ENCODE measurements at regions not wholly inside any gene's neighbourhood (a gene's known extent, or its start where the extent isn't known, plus 50 kb on each side); places are given as distances from the start of the nearest gene placed in this dataset.

DNA sequence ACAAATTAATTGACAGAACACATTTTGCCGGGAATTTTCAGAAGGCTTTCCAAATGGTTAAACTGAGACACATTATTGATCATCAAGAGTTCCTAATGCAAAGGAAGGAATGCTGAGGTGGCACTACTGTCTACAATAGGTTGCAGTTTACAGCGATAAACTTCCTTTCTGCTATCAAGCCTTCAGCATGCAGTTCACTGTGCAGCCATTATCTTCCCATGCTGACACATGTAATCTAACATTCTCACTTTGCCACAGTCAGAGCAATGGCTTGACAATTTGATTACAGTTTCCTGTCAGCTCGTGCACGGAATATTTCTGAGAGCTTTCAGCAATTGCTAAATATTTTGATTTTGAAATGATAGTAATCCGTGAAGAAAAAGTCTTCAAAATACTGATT, 166.9 kb upstream of the PRMT6 start:
- H3K27me3 ChIP-seq (replicated peaks in 2 of 5; ENCODE audit: control insufficient read depth in 4 of 5, insufficient read depth in 5 of 5, low read length in 4 of 5), result no peaks in the 10 kb centered on the region
- H3K9me3 ChIP-seq (ENCODE audit: control extremely low read depth in 1 of 5, control insufficient read depth in 4 of 5, insufficient read depth in 2 of 5, low read depth in 1 of 5, low read length in 4 of 5), result no peaks in the 10 kb centered on the region
- WGBS (ENCODE audit: insufficient coverage), result 87% methylated on average over 2 of the region's 5 CpGs
- no peaks in the 10 kb centered on the region for H3K4me1 ChIP-seq (ENCODE audit: control extremely low read depth in 1 of 4, control insufficient read depth in 4 of 4, insufficient read depth in 4 of 4, low read length in 3 of 4)
- POLR2A ChIA-PET, result no interaction called here
- H3K4me3 ChIP-seq (ENCODE audit: control insufficient read depth in 1 of 7, extremely low read depth in 1 of 7, insufficient read depth in 4 of 7, low read depth in 2 of 7, low read length in 6 of 7), result no peak overlapping the region
- no peak overlapping the region for H3K27ac ChIP-seq (ENCODE audit: insufficient read depth in 1 of 2, low read depth in 1 of 2, low read length in 2 of 2, poor library complexity in 1 of 2, severe bottlenecking in 2 of 2)
- H3K36me3 ChIP-seq (ENCODE audit: control insufficient read depth in 4 of 4, insufficient read depth in 4 of 4, low read length in 3 of 4), result no peaks in the 10 kb centered on the region
- CTCF ChIA-PET, result no interaction called here
- no peak for DNase-seq

DNA sequence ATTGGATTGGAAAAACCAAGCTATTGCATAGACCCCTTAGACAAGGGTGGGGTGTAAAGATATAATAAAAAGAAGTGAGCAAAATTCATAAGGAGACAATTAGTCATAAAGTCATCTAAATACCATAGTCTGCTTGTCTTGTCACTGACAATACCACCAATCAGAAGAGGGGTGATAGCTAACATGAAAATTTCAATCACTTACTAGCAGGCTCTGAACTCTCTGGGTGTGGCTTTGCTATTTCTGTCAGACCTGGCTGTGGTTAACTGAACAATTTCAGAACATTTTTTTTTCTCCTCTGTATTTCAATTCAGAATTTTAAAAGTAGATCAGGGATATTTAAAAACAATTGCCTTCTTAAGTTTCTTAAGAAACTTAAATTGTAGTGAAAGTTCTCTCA, 158.5 kb upstream of the PRMT6 start:
- no peaks in the 10 kb centered on the region for H3K27me3 ChIP-seq (replicated peaks in 2 of 5; ENCODE audit: control insufficient read depth in 4 of 5, insufficient read depth in 5 of 5, low read length in 4 of 5)
- CTCF ChIA-PET, result no interaction called here
- no peaks in the 10 kb centered on the region for H3K9me3 ChIP-seq (ENCODE audit: control extremely low read depth in 1 of 5, control insufficient read depth in 4 of 5, insufficient read depth in 2 of 5, low read depth in 1 of 5, low read length in 4 of 5)
- H3K4me1 ChIP-seq (ENCODE audit: control extremely low read depth in 1 of 4, control insufficient read depth in 4 of 4, insufficient read depth in 4 of 4, low read length in 3 of 4), result no peaks in the 10 kb centered on the region
- DNase-seq, result no peak
- H3K36me3 ChIP-seq (ENCODE audit: control insufficient read depth in 4 of 4, insufficient read depth in 4 of 4, low read length in 3 of 4), result no peaks in the 10 kb centered on the region
- H3K27ac ChIP-seq (ENCODE audit: insufficient read depth in 1 of 2, low read depth in 1 of 2, low read length in 2 of 2, poor library complexity in 1 of 2, severe bottlenecking in 2 of 2), result no peak overlapping the region
- POLR2A ChIA-PET, result no interaction called here
- H3K4me3 ChIP-seq (ENCODE audit: control insufficient read depth in 1 of 7, extremely low read depth in 1 of 7, insufficient read depth in 4 of 7, low read depth in 2 of 7, low read length in 6 of 7), result no peak overlapping the region

DNA sequence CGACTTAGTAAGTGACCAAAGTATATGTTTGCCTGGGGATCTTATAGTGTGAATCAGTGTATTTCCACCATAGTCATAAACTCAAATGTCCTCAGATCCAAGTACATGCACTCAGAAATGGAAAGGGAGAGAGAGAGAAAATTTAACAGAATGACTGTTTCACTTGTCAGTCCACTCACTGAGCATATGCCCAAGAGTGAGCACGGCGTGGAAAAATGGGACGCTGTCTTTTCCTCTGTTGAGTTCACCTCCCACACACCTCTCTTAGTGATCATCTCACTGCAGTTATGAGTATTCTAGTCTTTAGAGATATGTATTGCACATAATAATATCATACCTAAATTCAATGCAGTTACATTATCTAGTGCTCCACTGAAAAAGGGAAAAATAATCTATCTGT, 156.8 kb upstream of the PRMT6 start:
- DNase-seq, result no peak
- Histone ChIP-seq H3K36me3 (ENCODE audit: control insufficient read depth in 4 of 4, insufficient read depth in 4 of 4, low read length in 3 of 4) (no peaks in the 10 kb centered on the region), H3K27ac (ENCODE audit: insufficient read depth in 1 of 2, low read depth in 1 of 2, low read length in 2 of 2, poor library complexity in 1 of 2, severe bottlenecking in 2 of 2) (no peak overlapping the region), H3K9me3 (ENCODE audit: control extremely low read depth in 1 of 5, control insufficient read depth in 4 of 5, insufficient read depth in 2 of 5, low read depth in 1 of 5, low read length in 4 of 5) (no peaks in the 10 kb centered on the region), H3K4me3 (ENCODE audit: control insufficient read depth in 1 of 7, extremely low read depth in 1 of 7, insufficient read depth in 4 of 7, low read depth in 2 of 7, low read length in 6 of 7) (no peak overlapping the region), H3K4me1 (ENCODE audit: control extremely low read depth in 1 of 4, control insufficient read depth in 4 of 4, insufficient read depth in 4 of 4, low read length in 3 of 4) (no peaks in the 10 kb centered on the region), H3K27me3 (replicated peaks in 2 of 5; ENCODE audit: control insufficient read depth in 4 of 5, insufficient read depth in 5 of 5, low read length in 4 of 5) (no peaks in the 10 kb centered on the region)
- POLR2A ChIA-PET, result no interaction called here
- no CpG with 5 or more reads among the region's 4 CpGs for WGBS (ENCODE audit: insufficient coverage)
- CTCF ChIA-PET, result no interaction called here

DNA sequence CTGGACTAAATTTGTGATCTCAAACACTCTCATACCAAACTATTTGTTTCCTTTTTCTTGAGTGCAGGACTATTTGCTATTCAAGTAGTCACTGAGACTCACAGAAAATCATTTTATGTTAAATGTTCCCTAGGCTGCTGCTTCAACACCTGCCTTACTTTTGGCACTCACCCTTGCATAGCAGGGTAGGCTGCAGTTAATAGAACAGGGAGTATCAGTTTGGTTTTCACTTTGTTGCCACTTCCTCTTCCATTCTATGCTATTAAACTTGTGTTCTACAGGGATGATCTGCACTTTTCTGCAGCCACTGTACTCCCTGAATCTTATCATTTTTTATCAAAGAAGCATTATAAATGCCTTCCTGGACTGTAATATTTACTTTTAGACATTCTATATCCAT, 148.7 kb upstream of the PRMT6 start:
- Histone ChIP-seq H3K27me3 (replicated peaks in 2 of 5; ENCODE audit: control insufficient read depth in 4 of 5, insufficient read depth in 5 of 5, low read length in 4 of 5) (no peaks in the 10 kb centered on the region), H3K36me3 (ENCODE audit: control insufficient read depth in 4 of 4, insufficient read depth in 4 of 4, low read length in 3 of 4) (no peaks in the 10 kb centered on the region), H3K9me3 (ENCODE audit: control extremely low read depth in 1 of 5, control insufficient read depth in 4 of 5, insufficient read depth in 2 of 5, low read depth in 1 of 5, low read length in 4 of 5) (no peaks in the 10 kb centered on the region), H3K27ac (ENCODE audit: insufficient read depth in 1 of 2, low read depth in 1 of 2, low read length in 2 of 2, poor library complexity in 1 of 2, severe bottlenecking in 2 of 2) (no peak overlapping the region), H3K4me3 (ENCODE audit: control insufficient read depth in 1 of 7, extremely low read depth in 1 of 7, insufficient read depth in 4 of 7, low read depth in 2 of 7, low read length in 6 of 7) (no peak overlapping the region), H3K4me1 (ENCODE audit: control extremely low read depth in 1 of 4, control insufficient read depth in 4 of 4, insufficient read depth in 4 of 4, low read length in 3 of 4) (no peaks in the 10 kb centered on the region)
- ChIA-PET CTCF (no interaction called here), POLR2A (no interaction called here)
- DNase-seq, result no peak

DNA sequence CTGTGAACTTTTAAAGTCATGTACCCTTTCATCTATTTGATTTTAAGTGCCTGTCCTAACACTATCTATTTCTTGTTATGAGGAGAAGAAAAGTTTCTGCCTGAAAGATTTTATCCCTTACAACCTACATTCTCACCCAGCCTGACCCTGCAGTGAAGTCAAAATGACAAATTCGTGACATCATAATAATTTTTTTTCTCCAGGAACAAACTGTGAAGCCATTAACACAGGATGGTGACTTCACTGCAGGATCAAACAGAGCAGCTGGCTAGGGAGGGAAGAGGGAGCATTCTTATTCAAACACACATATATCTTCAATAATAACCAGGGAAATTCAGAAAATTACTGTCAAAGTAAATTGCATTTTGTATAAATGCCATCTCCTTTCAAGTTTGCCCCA, 147.8 kb upstream of the PRMT6 start:
- Histone ChIP-seq H3K27me3 (replicated peaks in 2 of 5; ENCODE audit: control insufficient read depth in 4 of 5, insufficient read depth in 5 of 5, low read length in 4 of 5) (no peaks in the 10 kb centered on the region), H3K27ac (ENCODE audit: insufficient read depth in 1 of 2, low read depth in 1 of 2, low read length in 2 of 2, poor library complexity in 1 of 2, severe bottlenecking in 2 of 2) (no peak overlapping the region), H3K36me3 (ENCODE audit: control insufficient read depth in 4 of 4, insufficient read depth in 4 of 4, low read length in 3 of 4) (no peaks in the 10 kb centered on the region), H3K9me3 (ENCODE audit: control extremely low read depth in 1 of 5, control insufficient read depth in 4 of 5, insufficient read depth in 2 of 5, low read depth in 1 of 5, low read length in 4 of 5) (no peaks in the 10 kb centered on the region), H3K4me3 (ENCODE audit: control insufficient read depth in 1 of 7, extremely low read depth in 1 of 7, insufficient read depth in 4 of 7, low read depth in 2 of 7, low read length in 6 of 7) (no peak overlapping the region), H3K4me1 (ENCODE audit: control extremely low read depth in 1 of 4, control insufficient read depth in 4 of 4, insufficient read depth in 4 of 4, low read length in 3 of 4) (no peaks in the 10 kb centered on the region)
- no CpG with 5 or more reads among the region's 1 CpG for WGBS (ENCODE audit: insufficient coverage)
- ChIA-PET CTCF (no interaction called here), POLR2A (no interaction called here)
- no peak for DNase-seq

DNA sequence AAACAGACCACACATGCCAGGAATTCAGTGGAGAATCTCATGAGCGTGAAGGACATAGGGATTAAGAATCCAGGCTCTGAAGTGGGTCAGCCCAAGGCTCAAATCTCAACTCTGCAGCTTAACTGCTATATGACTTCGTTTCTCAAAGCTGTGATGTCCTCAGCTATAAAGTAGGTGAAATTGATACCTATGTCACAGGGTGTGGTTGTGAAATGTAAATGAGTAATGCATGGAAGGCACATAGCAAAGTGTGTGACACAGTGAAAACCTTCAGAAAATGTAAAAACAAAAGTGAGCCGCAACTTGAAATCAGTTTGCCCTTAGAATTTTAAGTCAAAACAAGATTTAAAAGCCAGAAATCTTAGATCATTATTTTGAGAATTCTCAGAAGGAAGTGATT, 145.7 kb upstream of the PRMT6 start:
- Histone ChIP-seq H3K36me3 (ENCODE audit: control insufficient read depth in 4 of 4, insufficient read depth in 4 of 4, low read length in 3 of 4) (no peaks in the 10 kb centered on the region), H3K4me3 (ENCODE audit: control insufficient read depth in 1 of 7, extremely low read depth in 1 of 7, insufficient read depth in 4 of 7, low read depth in 2 of 7, low read length in 6 of 7) (no peak overlapping the region), H3K27ac (ENCODE audit: insufficient read depth in 1 of 2, low read depth in 1 of 2, low read length in 2 of 2, poor library complexity in 1 of 2, severe bottlenecking in 2 of 2) (no peak overlapping the region), H3K4me1 (ENCODE audit: control extremely low read depth in 1 of 4, control insufficient read depth in 4 of 4, insufficient read depth in 4 of 4, low read length in 3 of 4) (no peaks in the 10 kb centered on the region), H3K27me3 (replicated peaks in 2 of 5; ENCODE audit: control insufficient read depth in 4 of 5, insufficient read depth in 5 of 5, low read length in 4 of 5) (no peaks in the 10 kb centered on the region), H3K9me3 (ENCODE audit: control extremely low read depth in 1 of 5, control insufficient read depth in 4 of 5, insufficient read depth in 2 of 5, low read depth in 1 of 5, low read length in 4 of 5) (no peaks in the 10 kb centered on the region)
- POLR2A ChIA-PET, result no interaction called here
- 90% methylated on average over 2 of the region's 3 CpGs for WGBS (ENCODE audit: insufficient coverage)
- CTCF ChIA-PET, result no interaction called here
- no peak for DNase-seq

DNA sequence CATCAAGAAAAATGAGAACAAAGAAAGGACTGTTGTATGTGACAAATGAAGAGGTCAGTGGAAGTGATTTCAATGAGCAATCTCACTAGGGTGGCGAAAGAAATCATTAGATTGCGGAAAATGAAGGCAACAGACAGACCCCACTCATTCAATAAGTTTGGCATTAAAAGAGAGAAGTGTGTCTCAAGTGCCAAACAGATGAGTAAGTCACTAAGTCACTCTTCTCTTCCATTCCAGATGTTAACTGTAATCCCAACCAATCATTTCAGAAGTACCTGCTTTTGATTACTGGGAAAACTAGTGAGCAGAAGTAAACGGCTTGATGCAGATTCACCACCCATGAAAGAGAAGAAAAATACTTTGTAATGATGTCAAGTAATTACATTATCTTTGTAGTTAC, 144.3 kb upstream of the PRMT6 start:
- no peak overlapping the region for H3K27ac ChIP-seq (ENCODE audit: insufficient read depth in 1 of 2, low read depth in 1 of 2, low read length in 2 of 2, poor library complexity in 1 of 2, severe bottlenecking in 2 of 2)
- H3K4me3 ChIP-seq (ENCODE audit: control insufficient read depth in 1 of 7, extremely low read depth in 1 of 7, insufficient read depth in 4 of 7, low read depth in 2 of 7, low read length in 6 of 7), result no peak overlapping the region
- H3K27me3 ChIP-seq (replicated peaks in 2 of 5; ENCODE audit: control insufficient read depth in 4 of 5, insufficient read depth in 5 of 5, low read length in 4 of 5), result no peaks in the 10 kb centered on the region
- 94% methylated on average over 2 of the region's 3 CpGs for WGBS (ENCODE audit: insufficient coverage)
- H3K36me3 ChIP-seq (ENCODE audit: control insufficient read depth in 4 of 4, insufficient read depth in 4 of 4, low read length in 3 of 4), result no peaks in the 10 kb centered on the region
- no peak for DNase-seq
- H3K4me1 ChIP-seq (ENCODE audit: control extremely low read depth in 1 of 4, control insufficient read depth in 4 of 4, insufficient read depth in 4 of 4, low read length in 3 of 4), result no peaks in the 10 kb centered on the region
- CTCF ChIA-PET, result no interaction called here
- POLR2A ChIA-PET, result no interaction called here
- H3K9me3 ChIP-seq (ENCODE audit: control extremely low read depth in 1 of 5, control insufficient read depth in 4 of 5, insufficient read depth in 2 of 5, low read depth in 1 of 5, low read length in 4 of 5), result no peaks in the 10 kb centered on the region

DNA sequence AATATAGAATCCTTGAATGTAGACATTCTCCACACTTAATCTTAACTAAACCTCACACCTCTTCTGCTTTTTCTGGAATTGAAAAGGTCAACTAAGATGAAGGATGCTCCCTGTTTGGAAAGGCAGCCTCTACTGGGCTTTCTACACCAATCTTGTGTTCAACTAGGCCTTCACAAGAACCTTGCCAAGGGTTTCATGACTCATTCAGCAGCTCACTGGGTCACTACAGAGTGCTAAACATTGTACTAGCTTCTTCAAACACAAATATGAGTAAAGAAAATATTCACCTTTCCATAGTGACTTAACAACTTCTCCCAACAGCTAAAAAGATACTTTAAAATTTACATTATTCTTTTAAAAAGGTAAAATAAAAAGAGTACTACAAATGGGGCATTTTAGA, 135.3 kb upstream of the PRMT6 start:
- no peaks in the 10 kb centered on the region for H3K9me3 ChIP-seq (ENCODE audit: control extremely low read depth in 1 of 5, control insufficient read depth in 4 of 5, insufficient read depth in 2 of 5, low read depth in 1 of 5, low read length in 4 of 5)
- POLR2A ChIA-PET, result no interaction called here
- no peaks in the 10 kb centered on the region for H3K4me1 ChIP-seq (ENCODE audit: control extremely low read depth in 1 of 4, control insufficient read depth in 4 of 4, insufficient read depth in 4 of 4, low read length in 3 of 4)
- no peak for DNase-seq
- no peak overlapping the region for H3K4me3 ChIP-seq (ENCODE audit: control insufficient read depth in 1 of 7, extremely low read depth in 1 of 7, insufficient read depth in 4 of 7, low read depth in 2 of 7, low read length in 6 of 7)
- H3K27ac ChIP-seq (ENCODE audit: insufficient read depth in 1 of 2, low read depth in 1 of 2, low read length in 2 of 2, poor library complexity in 1 of 2, severe bottlenecking in 2 of 2), result no peak overlapping the region
- H3K36me3 ChIP-seq (ENCODE audit: control insufficient read depth in 4 of 4, insufficient read depth in 4 of 4, low read length in 3 of 4), result no peaks in the 10 kb centered on the region
- no peaks in the 10 kb centered on the region for H3K27me3 ChIP-seq (replicated peaks in 2 of 5; ENCODE audit: control insufficient read depth in 4 of 5, insufficient read depth in 5 of 5, low read length in 4 of 5)
- CTCF ChIA-PET, result no interaction called here
